Suprapubic skin (tissue), 4 donors: ENCODE measurements at regions not wholly inside any gene's neighbourhood (a gene's known extent, or its start where the extent isn't known, plus 50 kb on each side); places are given as distances from the start of the nearest gene placed in this dataset.

Source experiments
- DNase-seq, 2 donors: peaks; one replicate each; pipeline ENCODE4 v3.0.0-alpha.2; 2019; ENCODE audit warnings: low spot score in 2 of 2
- H3K27ac ChIP-seq: fragments of 200-600 bp; sonication (generic); one replicate; pipeline ENCODE4 v1.5.1; 2019
- H3K27me3 ChIP-seq: fragments of 200-600 bp; sonication (generic); one replicate; pipeline ENCODE4 v1.5.1; 2019
- H3K36me3 ChIP-seq: fragments of 200-600 bp; sonication (generic); one replicate; pipeline ENCODE4 v1.5.1; 2019
- H3K4me1 ChIP-seq: fragments of 200-600 bp; sonication (generic); one replicate; pipeline ENCODE4 v1.5.1; 2019
- H3K4me3 ChIP-seq: fragments of 200-600 bp; sonication (generic); one replicate; pipeline ENCODE4 v1.5.1; 2019; ENCODE audit warnings: mild to moderate bottlenecking
- H3K9me3 ChIP-seq: fragments of 200-600 bp; sonication (generic); one replicate; pipeline ENCODE4 v1.5.1; 2019
- CTCF ChIP-seq, 2 donors: fragments of 200-600 bp in 1 of 2; fragments of 450-650 bp in 1 of 2; sonication (generic) in 1 of 2; IDR thresholded peaks; one replicate each; pipeline ENCODE4 v1.5.1; 2016 to 2019; ENCODE audit warnings: antibody characterized with exemption in 2 of 2, mild to moderate bottlenecking in 1 of 2, moderate library complexity in 1 of 2
- EP300 ChIP-seq: sonication (generic); formaldehyde crosslinking; IDR thresholded peaks from one replicate; pipeline ENCODE4 v1.6.1; 2017; ENCODE audit warnings: antibody characterized with exemption
- POLR2A ChIP-seq, 2 donors: fragments of 450-650 bp; IDR thresholded peaks; one replicate each; pipeline ENCODE4 v1.6.1; 2017; ENCODE audit warnings: antibody characterized with exemption in 2 of 2, mild to moderate bottlenecking in 2 of 2, moderate library complexity in 2 of 2
- POLR2AphosphoS5 ChIP-seq, 3 donors: sonication (generic); formaldehyde crosslinking; IDR thresholded peaks; one replicate each; pipeline ENCODE4 v1.6.1; 2017; ENCODE audit warnings: antibody characterized with exemption in 3 of 3
- WGBS: methylation state at CpG from one replicate; pipeline ENCODE4 v1.1.5; 2018; 5-methylcytosine and 5-hydroxymethylcytosine counted together

GRCh38 chr22:47600791-47601625, 838.6 kb downstream of the TBC1D22A start:
- 71% methylated on average over 16 of the region's 16 CpGs for WGBS
- Histone ChIP-seq H3K9me3 (no peaks in the 10 kb centered on the region), H3K4me1 (no peaks in the 10 kb centered on the region), H3K27me3 (peaks cover 28% of the 10 kb centered on the region), H3K4me3 (no peak overlapping the region), H3K27ac (no peak overlapping the region), H3K36me3 (no peaks in the 10 kb centered on the region)
- peak; percentile 19 to 70 for DNase-seq
- TF ChIP-seq POLR2A (IDR thresholded peaks at IDR 0.05), result no peak
- no peak for TF ChIP-seq EP300
- TF ChIP-seq CTCF (IDR thresholded peaks at IDR 0.05), result no peak
- no peak for TF ChIP-seq POLR2AphosphoS5 (IDR thresholded peaks at IDR 0.05)

GRCh38 chr22:47600281-47600680, 837.8 kb downstream of the TBC1D22A start:
- Histone ChIP-seq H3K9me3 (no peaks in the 10 kb centered on the region), H3K36me3 (no peaks in the 10 kb centered on the region)

GRCh38 chr22:47599753-47600152, 837.3 kb downstream of the TBC1D22A start:
- 72% methylated on average over 10 of the region's 10 CpGs for WGBS
- Histone ChIP-seq H3K27ac (no peak overlapping the region), H3K9me3 (no peaks in the 10 kb centered on the region), H3K27me3 (peaks cover 20% of the 10 kb centered on the region), H3K4me1 (no peaks in the 10 kb centered on the region), H3K36me3 (no peaks in the 10 kb centered on the region), H3K4me3 (no peak overlapping the region)
- peak; percentile 18 to 57 for DNase-seq
- TF ChIP-seq CTCF (IDR thresholded peaks at IDR 0.05) (no peak), EP300 (no peak), POLR2AphosphoS5 (IDR thresholded peaks at IDR 0.05) (no peak), POLR2A (IDR thresholded peaks at IDR 0.05) (no peak)

More at GRCh38 chr22:47600281-47600680, 837.8 kb downstream of the TBC1D22A start:
- WGBS, result 74% methylated on average over 8 of the region's 11 CpGs
- peak; percentile 43 to 59 for DNase-seq
- Histone ChIP-seq H3K4me1 (no peaks in the 10 kb centered on the region), H3K27ac (no peak overlapping the region), H3K27me3 (peaks cover 21% of the 10 kb centered on the region), H3K4me3 (no peak overlapping the region)
- TF ChIP-seq POLR2A (IDR thresholded peaks at IDR 0.05) (no peak), POLR2AphosphoS5 (IDR thresholded peaks at IDR 0.05) (no peak), CTCF (IDR thresholded peaks at IDR 0.05) (no peak), EP300 (no peak)

- no peaks in the 10 kb centered on the region for H3K36me3 ChIP-seq
- WGBS, result 87% methylated on average over 6 of the region's 6 CpGs
- peak; percentile 5 to 32 for DNase-seq
- H3K4me1 ChIP-seq, result no peaks in the 10 kb centered on the region
- peaks cover 20% of the 10 kb centered on the region for H3K27me3 ChIP-seq
- no peak overlapping the region for H3K27ac ChIP-seq
- TF ChIP-seq POLR2A (IDR thresholded peaks at IDR 0.05), result no peak
- TF ChIP-seq EP300, result no peak
- no peaks in the 10 kb centered on the region for H3K9me3 ChIP-seq
- no peak overlapping the region for H3K4me3 ChIP-seq
These were observed 836.4 kb downstream of the TBC1D22A start for GRCh38 chr22:47598864-47599263.

- 31% methylated on average over 9 of the region's 9 CpGs for WGBS
- peak in 1 of 2 donors; percentile 18 for DNase-seq
- H3K27ac ChIP-seq, result no peak overlapping the region
These were observed 834.6 kb downstream of the TBC1D22A start for GRCh38 chr22:47597041-47597440.

GRCh38 chr22:47596176-47596690, 833.8 kb downstream of the TBC1D22A start:
- Histone ChIP-seq H3K27me3 (peaks cover 16% of the 10 kb centered on the region), H3K27ac (no peak overlapping the region), H3K4me1 (no peaks in the 10 kb centered on the region), H3K36me3 (no peaks in the 10 kb centered on the region), H3K4me3 (no peak overlapping the region), H3K9me3 (no peaks in the 10 kb centered on the region)
- WGBS, result 92% methylated on average over 7 of the region's 9 CpGs
- DNase-seq, result peak in 1 of 2 donors; percentile 63
- no peak for TF ChIP-seq POLR2A (IDR thresholded peaks at IDR 0.05)
- no peak for TF ChIP-seq POLR2AphosphoS5 (IDR thresholded peaks at IDR 0.05)
- no peak for TF ChIP-seq EP300
- TF ChIP-seq CTCF (IDR thresholded peaks at IDR 0.05), result no peak

More at GRCh38 chr22:47597041-47597440, 834.6 kb downstream of the TBC1D22A start:
- Histone ChIP-seq H3K36me3 (no peaks in the 10 kb centered on the region), H3K9me3 (no peaks in the 10 kb centered on the region), H3K27me3 (peaks cover 20% of the 10 kb centered on the region), H3K4me1 (no peaks in the 10 kb centered on the region), H3K4me3 (no peak overlapping the region)
- TF ChIP-seq POLR2AphosphoS5 (IDR thresholded peaks at IDR 0.05), result no peak
